ENCODE measurements at regions not wholly inside any gene's neighbourhood (a gene's known extent, or its start where the extent isn't known, plus 50 kb on each side); places are given as distances from the start of the nearest gene placed in this dataset.
"Not testable (repeated sequence)": the region's sequence is repeated elsewhere in the genome, so short reads cannot be mapped to it uniquely, and the experiment has no call there.

GRCh38 chr20:26091921-26092320 lies 395.3 kb upstream of the ZNF337 start:
- not testable (repeated sequence) for TF ChIP-seq CTCF (IDR thresholded peaks at IDR 0.05); EP300 (IDR thresholded peaks at IDR 0.05; ENCODE audit: low read depth)

Measured in transverse colon (tissue), 3 donors.